BLaER1 (cell line): ENCODE measurements at regions not wholly inside any gene's neighbourhood (a gene's known extent, or its start where the extent isn't known, plus 50 kb on each side); places are given as distances from the start of the nearest gene placed in this dataset.

ENCODE experiments used
- H3K27ac ChIP-seq: shearing (Covaris generic); formaldehyde crosslinking; 2 replicates; pipeline ENCODE4 v1.8.1; 2022
- H3K27me3 ChIP-seq: shearing (Covaris generic); formaldehyde crosslinking; 2 replicates; pipeline ENCODE4 v1.8.1; 2022
- H3K36me3 ChIP-seq: shearing (Covaris generic); formaldehyde crosslinking; 2 replicates; pipeline ENCODE4 v1.8.1; 2022
- H3K4me1 ChIP-seq: shearing (Covaris generic); formaldehyde crosslinking; 2 replicates; pipeline ENCODE4 v1.8.1; 2022
- H3K4me2 ChIP-seq: shearing (Covaris generic); formaldehyde crosslinking; 2 replicates; pipeline ENCODE4 v1.8.1; 2022
- H3K4me3 ChIP-seq: shearing (Covaris generic); formaldehyde crosslinking; 2 replicates; pipeline ENCODE4 v1.8.1; 2022
- H3K9ac ChIP-seq: shearing (Covaris generic); formaldehyde crosslinking; 2 replicates; pipeline ENCODE4 v1.8.1; 2022
- H3K9me3 ChIP-seq: shearing (Covaris generic); formaldehyde crosslinking; 2 replicates; pipeline ENCODE4 v1.8.1; 2022
- H4K20me1 ChIP-seq: shearing (Covaris generic); formaldehyde crosslinking; 2 replicates; pipeline ENCODE4 v1.8.1; 2022
- Cebpa-rat ChIP-seq: shearing (Covaris generic); IDR thresholded peaks from 2 replicates; pipeline ENCODE4 v1.8.1; 2022

GRCh38 chr5:39494534-39494933, 69.8 kb upstream of the DAB2 start:
- Histone ChIP-seq H3K27me3 (no peaks in the 10 kb centered on the region), H3K36me3 (no peaks in the 10 kb centered on the region), H3K4me2 (no peak overlapping the region), H3K9ac (no peak overlapping the region), H3K9me3 (peaks cover 5% of the 10 kb centered on the region; the same call in 1 of the 2 replicates), H3K27ac (no peak overlapping the region), H3K4me1 (no peaks in the 10 kb centered on the region), H4K20me1 (no peaks in the 10 kb centered on the region), H3K4me3 (no peak overlapping the region)
- no peak for TF ChIP-seq Cebpa-rat

GRCh38 chr5:39494107-39494510, 69.3 kb upstream of the DAB2 start:
- no peak overlapping the region for H3K9ac ChIP-seq
- no peak overlapping the region for H3K4me3 ChIP-seq
- peaks cover 8% of the 10 kb centered on the region; the same call in 1 of the 2 replicates for H3K9me3 ChIP-seq
- no peak for TF ChIP-seq Cebpa-rat
- no peaks in the 10 kb centered on the region for H4K20me1 ChIP-seq
- no peaks in the 10 kb centered on the region for H3K4me1 ChIP-seq
- H3K27me3 ChIP-seq = no peaks in the 10 kb centered on the region
- no peaks in the 10 kb centered on the region for H3K36me3 ChIP-seq
- H3K4me2 ChIP-seq = no peak overlapping the region
- H3K27ac ChIP-seq = no peak overlapping the region

- H3K27me3 ChIP-seq = no peaks in the 10 kb centered on the region
- H3K27ac ChIP-seq = no peak overlapping the region
- H4K20me1 ChIP-seq = no peaks in the 10 kb centered on the region
- TF ChIP-seq Cebpa-rat = no peak
- H3K9ac ChIP-seq = no peak overlapping the region
- H3K36me3 ChIP-seq = no peaks in the 10 kb centered on the region
- peaks cover 8% of the 10 kb centered on the region; the same call in 1 of the 2 replicates for H3K9me3 ChIP-seq
- H3K4me3 ChIP-seq = no peak overlapping the region
- H3K4me1 ChIP-seq = no peaks in the 10 kb centered on the region
- no peak overlapping the region for H3K4me2 ChIP-seq
Measured at GRCh38 chr5:39491210-39491609, 66.4 kb upstream of the DAB2 start.

GRCh38 chr5:39489263-39489662, 64.5 kb upstream of the DAB2 start:
- Histone ChIP-seq H3K36me3 (no peaks in the 10 kb centered on the region), H3K4me3 (no peak overlapping the region), H3K27ac (no peak overlapping the region), H3K4me1 (no peaks in the 10 kb centered on the region), H3K27me3 (no peaks in the 10 kb centered on the region), H3K9ac (no peak overlapping the region), H3K9me3 (peaks cover 8% of the 10 kb centered on the region; the same call in 1 of the 2 replicates), H4K20me1 (no peaks in the 10 kb centered on the region), H3K4me2 (no peak overlapping the region)
- TF ChIP-seq Cebpa-rat = no peak

- H3K27ac ChIP-seq = no peak overlapping the region
- no peaks in the 10 kb centered on the region for H3K27me3 ChIP-seq
- H3K36me3 ChIP-seq = no peaks in the 10 kb centered on the region
- H3K4me2 ChIP-seq = no peak overlapping the region
- TF ChIP-seq Cebpa-rat = no peak
- no peak overlapping the region for H3K9ac ChIP-seq
- H3K4me1 ChIP-seq = no peaks in the 10 kb centered on the region
- no peaks in the 10 kb centered on the region for H4K20me1 ChIP-seq
- H3K4me3 ChIP-seq = no peak overlapping the region
- peaks cover 8% of the 10 kb centered on the region; the same call in 1 of the 2 replicates for H3K9me3 ChIP-seq
Measured at GRCh38 chr5:39486790-39487189, 62.0 kb upstream of the DAB2 start.

- H3K9ac ChIP-seq = no peak overlapping the region
- H3K4me1 ChIP-seq = no peaks in the 10 kb centered on the region
- H3K27me3 ChIP-seq = no peaks in the 10 kb centered on the region
- no peak overlapping the region for H3K27ac ChIP-seq
- no peaks in the 10 kb centered on the region for H4K20me1 ChIP-seq
- no peak for TF ChIP-seq Cebpa-rat
- H3K4me3 ChIP-seq = no peak overlapping the region
- peaks cover 8% of the 10 kb centered on the region; the same call in 1 of the 2 replicates for H3K9me3 ChIP-seq
- H3K36me3 ChIP-seq = no peaks in the 10 kb centered on the region
- no peak overlapping the region for H3K4me2 ChIP-seq
Measured at GRCh38 chr5:39486361-39486760, 61.6 kb upstream of the DAB2 start.

- Histone ChIP-seq H3K27ac (no peak overlapping the region), H3K4me3 (no peak overlapping the region), H3K4me1 (no peaks in the 10 kb centered on the region)
Measured at GRCh38 chr5:39485079-39485478, 60.3 kb upstream of the DAB2 start.

GRCh38 chr5:39484673-39485072, 59.9 kb upstream of the DAB2 start:
- Histone ChIP-seq H4K20me1 (no peaks in the 10 kb centered on the region), H3K4me3 (no peak overlapping the region), H3K4me2 (no peak overlapping the region), H3K9ac (no peak overlapping the region), H3K27me3 (no peaks in the 10 kb centered on the region), H3K27ac (no peak overlapping the region), H3K36me3 (no peaks in the 10 kb centered on the region), H3K9me3 (peaks cover 4% of the 10 kb centered on the region; the same call in 1 of the 2 replicates), H3K4me1 (no peaks in the 10 kb centered on the region)
- TF ChIP-seq Cebpa-rat = no peak

More at GRCh38 chr5:39485079-39485478, 60.3 kb upstream of the DAB2 start:
- Histone ChIP-seq H3K9ac (no peak overlapping the region), H4K20me1 (no peaks in the 10 kb centered on the region), H3K4me2 (no peak overlapping the region), H3K9me3 (peaks cover 8% of the 10 kb centered on the region; the same call in 1 of the 2 replicates), H3K27me3 (no peaks in the 10 kb centered on the region), H3K36me3 (no peaks in the 10 kb centered on the region)
- no peak for TF ChIP-seq Cebpa-rat

- no peak for TF ChIP-seq Cebpa-rat
- H3K27me3 ChIP-seq = no peaks in the 10 kb centered on the region
- no peak overlapping the region for H3K27ac ChIP-seq
- H3K36me3 ChIP-seq = no peaks in the 10 kb centered on the region
- H4K20me1 ChIP-seq = no peaks in the 10 kb centered on the region
- H3K9ac ChIP-seq = no peak overlapping the region
- H3K4me1 ChIP-seq = no peaks in the 10 kb centered on the region
- no peak overlapping the region for H3K4me2 ChIP-seq
- no peaks in the 10 kb centered on the region for H3K9me3 ChIP-seq
- H3K4me3 ChIP-seq = no peak overlapping the region
Measured at GRCh38 chr5:39482098-39482497, 57.3 kb upstream of the DAB2 start.

- Histone ChIP-seq H3K9ac (no peak overlapping the region), H4K20me1 (no peaks in the 10 kb centered on the region), H3K4me3 (no peak overlapping the region), H3K36me3 (no peaks in the 10 kb centered on the region), H3K4me2 (no peak overlapping the region), H3K27me3 (no peaks in the 10 kb centered on the region), H3K4me1 (no peaks in the 10 kb centered on the region), H3K9me3 (no peaks in the 10 kb centered on the region), H3K27ac (no peak overlapping the region)
- no peak for TF ChIP-seq Cebpa-rat
Measured at GRCh38 chr5:39479537-39479936, 54.8 kb upstream of the DAB2 start.

GRCh38 chr5:39478863-39479262, 54.1 kb upstream of the DAB2 start:
- Histone ChIP-seq H3K9me3 (no peaks in the 10 kb centered on the region), H3K4me2 (no peak overlapping the region), H4K20me1 (no peaks in the 10 kb centered on the region), H3K27me3 (no peaks in the 10 kb centered on the region), H3K4me3 (no peak overlapping the region), H3K27ac (no peak overlapping the region), H3K36me3 (no peaks in the 10 kb centered on the region), H3K9ac (no peak overlapping the region), H3K4me1 (no peaks in the 10 kb centered on the region)
- no peak for TF ChIP-seq Cebpa-rat
